Erythroblast (primary cell): ENCODE measurements at regions not wholly inside any gene's neighbourhood (a gene's known extent, or its start where the extent isn't known, plus 50 kb on each side); places are given as distances from the start of the nearest gene placed in this dataset.

ENCODE experiments used
- GATA1 ChIP-seq: IDR thresholded peaks from 2 replicates; pipeline ENCODE4 v1.6.1; 2011; ENCODE audit warnings: low read depth, mild to moderate bottlenecking, control low read depth, low read length, moderate library complexity
- POLR2A ChIP-seq: IDR thresholded peaks from 2 replicates; pipeline ENCODE4 v1.6.1; 2011; ENCODE audit warnings: mild to moderate bottlenecking, low read length

- TF ChIP-seq POLR2A, result no peak
- TF ChIP-seq GATA1, result no peak
Observed at GRCh38 chr2:116687371-116687770, 1127.1 kb upstream of the DDX18 start.
